SK-N-SH treated with all-trans-retinoic acid at 6 μM for 48 hours (cell line): ENCODE measurements at regions not wholly inside any gene's neighbourhood (a gene's known extent, or its start where the extent isn't known, plus 50 kb on each side); places are given as distances from the start of the nearest gene placed in this dataset.

ENCODE experiments used
- ATAC-seq: fragments of 200-7000 bp; cut with Tn5 transposase; 3 replicates; pipeline ENCODE4 v1.9.1; 2020; ENCODE audit warnings: mild to moderate bottlenecking, moderate library complexity
- ARNTL ChIP-seq: fragments of 450-650 bp; formaldehyde crosslinking; IDR thresholded peaks from 2 replicates; pipeline ENCODE4 v1.5.0; 2020; ENCODE audit warnings: low read depth, mild to moderate bottlenecking, moderate library complexity, borderline replicate concordance
- BACH2 ChIP-seq: fragments of 250-450 bp; sonication (Bioruptor Pico); IDR thresholded peaks from 2 replicates; pipeline ENCODE4 v1.9.0; 2021; ENCODE audit warnings: mild to moderate bottlenecking, borderline replicate concordance
- CSDC2 ChIP-seq: fragments of 250-450 bp; sonication (Bioruptor Pico); IDR thresholded peaks from 2 replicates; pipeline ENCODE4 v1.5.0; 2020; ENCODE audit warnings: mild to moderate bottlenecking, moderate library complexity
- ESRRG ChIP-seq: fragments of 250-450 bp; sonication (Bioruptor Pico); IDR thresholded peaks from 2 replicates; pipeline ENCODE4 v1.6.1; 2021; ENCODE audit warnings: mild to moderate bottlenecking
- GLIS3 ChIP-seq: fragments of 250-450 bp; sonication (Bioruptor Pico); IDR thresholded peaks from 2 replicates; pipeline ENCODE4 v1.5.0; 2020; ENCODE audit warnings: mild to moderate bottlenecking, moderate library complexity
- ISL1 ChIP-seq: fragments of 250-450 bp; sonication (Bioruptor Pico); IDR thresholded peaks from 2 replicates; pipeline ENCODE4 v2.1.2; 2022; ENCODE audit warnings: mild to moderate bottlenecking, moderate library complexity
- OSR1 ChIP-seq: fragments of 250-450 bp; sonication (Bioruptor Pico); IDR thresholded peaks from 2 replicates; pipeline ENCODE4 v1.8.0; 2022; ENCODE audit warnings: moderate library complexity, mild to moderate bottlenecking, inconsistent platforms
- PPARA ChIP-seq: fragments of 250-450 bp; sonication (Bioruptor Pico); IDR thresholded peaks from 2 replicates; pipeline ENCODE4 v1.5.0; 2020; ENCODE audit warnings: mild to moderate bottlenecking, borderline replicate concordance
- RARB ChIP-seq: fragments of 250-450 bp; sonication (Bioruptor Pico); IDR thresholded peaks from 2 replicates; pipeline ENCODE4 v1.8.0; 2021; ENCODE audit warnings: mild to moderate bottlenecking, moderate library complexity
- SNAI2 ChIP-seq: fragments of 250-450 bp; sonication (Bioruptor Pico); IDR thresholded peaks from 2 replicates; pipeline ENCODE4 v1.5.0; 2020; ENCODE audit warnings: mild to moderate bottlenecking, moderate library complexity
- TCF4 ChIP-seq: fragments of 250-450 bp; sonication (Bioruptor Pico); IDR thresholded peaks from 2 replicates; pipeline ENCODE4 v1.8.0; 2021; ENCODE audit warnings: mild to moderate bottlenecking, moderate library complexity, borderline replicate concordance
- TOX ChIP-seq: fragments of 250-450 bp; sonication (Bioruptor Pico); IDR thresholded peaks from 2 replicates; pipeline ENCODE4 v1.8.0; 2021; ENCODE audit warnings: mild to moderate bottlenecking, moderate library complexity, borderline replicate concordance
- ZC3H10 ChIP-seq: fragments of 250-450 bp; sonication (Bioruptor Pico); IDR thresholded peaks from 2 replicates; pipeline ENCODE4 v1.5.1; 2021; ENCODE audit warnings: mild to moderate bottlenecking, moderate library complexity
- ZFP3 ChIP-seq: fragments of 250-450 bp; sonication (Bioruptor Pico); IDR thresholded peaks from 2 replicates; pipeline ENCODE4 v1.5.0; 2020; ENCODE audit warnings: mild to moderate bottlenecking, moderate library complexity
- ZFP30 ChIP-seq: fragments of 450-650 bp; formaldehyde crosslinking; IDR thresholded peaks from 2 replicates; pipeline ENCODE4 v1.5.0; 2022; ENCODE audit warnings: mild to moderate bottlenecking, moderate library complexity
- ZNF565 ChIP-seq: fragments of 450-650 bp; formaldehyde crosslinking; conservative IDR thresholded peaks from 2 replicates; pipeline ENCODE4 v1.5.0; 2020; ENCODE audit warnings: low read depth, mild to moderate bottlenecking, moderate library complexity
- ZNF70 ChIP-seq: fragments of 450-650 bp; formaldehyde crosslinking; IDR thresholded peaks from 2 replicates; pipeline ENCODE4 v1.5.0; 2020; ENCODE audit warnings: mild to moderate bottlenecking, moderate library complexity
- ZNF8 ChIP-seq: fragments of 450-650 bp; formaldehyde crosslinking; IDR thresholded peaks from 2 replicates; pipeline ENCODE4 v1.5.0; 2020; ENCODE audit warnings: mild to moderate bottlenecking, moderate library complexity
- TF ChIP-seq, protein P1 (sequence below): fragments of 250-450 bp; sonication (Bioruptor Pico); IDR thresholded peaks from 2 replicates; pipeline ENCODE4 v1.8.0; 2020; ENCODE audit warnings: mild to moderate bottlenecking, moderate library complexity, borderline replicate concordance
- TF ChIP-seq, protein P2 (sequence below): fragments of 250-450 bp; sonication (Bioruptor Pico); IDR thresholded peaks from 2 replicates; pipeline ENCODE4 v1.5.1; 2020; ENCODE audit warnings: low read depth, mild to moderate bottlenecking, moderate library complexity
- TF ChIP-seq, protein P3 (sequence below): fragments of 250-450 bp; sonication (Bioruptor Pico); IDR thresholded peaks from 2 replicates; pipeline ENCODE4 v1.8.0; 2021; ENCODE audit warnings: low read depth, mild to moderate bottlenecking, moderate library complexity, borderline replicate concordance
- TF ChIP-seq, protein P4 (sequence below): fragments of 250-450 bp; sonication (Bioruptor Pico); IDR thresholded peaks from 2 replicates; pipeline ENCODE4 v1.5.0; 2020; ENCODE audit warnings: mild to moderate bottlenecking, moderate library complexity
- TF ChIP-seq, protein P5 (sequence below): fragments of 250-450 bp; sonication (Bioruptor Pico); IDR thresholded peaks from 2 replicates; pipeline ENCODE4 v1.5.1; 2021; ENCODE audit warnings: mild to moderate bottlenecking, moderate library complexity

DNA sequence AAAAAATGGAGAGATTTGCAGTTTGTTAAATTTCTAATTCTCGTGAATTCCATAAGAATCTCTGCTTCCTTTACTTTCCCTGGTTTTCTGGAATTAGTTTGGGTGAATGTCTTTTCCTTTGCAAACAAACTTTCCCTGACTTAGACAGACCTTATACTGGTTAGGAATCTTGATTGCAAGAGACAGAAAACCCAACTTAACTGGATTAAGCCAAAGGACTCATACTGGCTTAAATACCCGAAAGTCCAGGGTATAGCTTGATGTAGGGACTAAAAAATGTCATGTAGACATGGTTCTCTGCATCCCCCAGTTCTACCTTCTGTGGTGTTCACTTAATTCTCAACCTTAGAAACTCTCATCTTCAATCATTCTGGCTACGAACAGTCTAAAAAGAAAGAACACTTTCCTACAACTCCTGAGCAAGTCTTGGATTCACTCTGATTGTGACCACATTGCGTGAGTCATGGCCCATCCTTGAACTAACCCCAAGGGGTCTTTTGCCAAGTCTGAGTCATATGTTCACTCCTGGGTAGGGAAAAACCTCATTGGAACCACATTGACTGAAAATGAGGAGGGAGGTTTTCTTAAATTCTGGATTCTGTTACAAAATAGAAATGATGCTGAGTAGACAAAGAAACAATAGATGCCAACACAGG lies 136.0 kb upstream of the DAZL start:
- peak; percentile 88 for ATAC-seq
- TF ChIP-seq TCF4 (CRISPR knock-in tag) = no peak
- TF ChIP-seq, protein P1, sequence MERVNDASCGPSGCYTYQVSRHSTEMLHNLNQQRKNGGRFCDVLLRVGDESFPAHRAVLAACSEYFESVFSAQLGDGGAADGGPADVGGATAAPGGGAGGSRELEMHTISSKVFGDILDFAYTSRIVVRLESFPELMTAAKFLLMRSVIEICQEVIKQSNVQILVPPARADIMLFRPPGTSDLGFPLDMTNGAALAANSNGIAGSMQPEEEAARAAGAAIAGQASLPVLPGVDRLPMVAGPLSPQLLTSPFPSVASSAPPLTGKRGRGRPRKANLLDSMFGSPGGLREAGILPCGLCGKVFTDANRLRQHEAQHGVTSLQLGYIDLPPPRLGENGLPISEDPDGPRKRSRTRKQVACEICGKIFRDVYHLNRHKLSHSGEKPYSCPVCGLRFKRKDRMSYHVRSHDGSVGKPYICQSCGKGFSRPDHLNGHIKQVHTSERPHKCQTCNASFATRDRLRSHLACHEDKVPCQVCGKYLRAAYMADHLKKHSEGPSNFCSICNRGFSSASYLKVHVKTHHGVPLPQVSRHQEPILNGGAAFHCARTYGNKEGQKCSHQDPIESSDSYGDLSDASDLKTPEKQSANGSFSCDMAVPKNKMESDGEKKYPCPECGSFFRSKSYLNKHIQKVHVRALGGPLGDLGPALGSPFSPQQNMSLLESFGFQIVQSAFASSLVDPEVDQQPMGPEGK (CRISPR knock-in tag) = no peak
- TF ChIP-seq, protein P2, sequence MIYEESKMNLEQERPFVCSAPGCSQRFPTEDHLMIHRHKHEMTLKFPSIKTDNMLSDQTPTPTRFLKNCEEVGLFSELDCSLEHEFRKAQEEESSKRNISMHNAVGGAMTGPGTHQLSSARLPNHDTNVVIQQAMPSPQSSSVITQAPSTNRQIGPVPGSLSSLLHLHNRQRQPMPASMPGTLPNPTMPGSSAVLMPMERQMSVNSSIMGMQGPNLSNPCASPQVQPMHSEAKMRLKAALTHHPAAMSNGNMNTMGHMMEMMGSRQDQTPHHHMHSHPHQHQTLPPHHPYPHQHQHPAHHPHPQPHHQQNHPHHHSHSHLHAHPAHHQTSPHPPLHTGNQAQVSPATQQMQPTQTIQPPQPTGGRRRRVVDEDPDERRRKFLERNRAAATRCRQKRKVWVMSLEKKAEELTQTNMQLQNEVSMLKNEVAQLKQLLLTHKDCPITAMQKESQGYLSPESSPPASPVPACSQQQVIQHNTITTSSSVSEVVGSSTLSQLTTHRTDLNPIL (CRISPR knock-in tag) = no peak
- TF ChIP-seq, protein P3, sequence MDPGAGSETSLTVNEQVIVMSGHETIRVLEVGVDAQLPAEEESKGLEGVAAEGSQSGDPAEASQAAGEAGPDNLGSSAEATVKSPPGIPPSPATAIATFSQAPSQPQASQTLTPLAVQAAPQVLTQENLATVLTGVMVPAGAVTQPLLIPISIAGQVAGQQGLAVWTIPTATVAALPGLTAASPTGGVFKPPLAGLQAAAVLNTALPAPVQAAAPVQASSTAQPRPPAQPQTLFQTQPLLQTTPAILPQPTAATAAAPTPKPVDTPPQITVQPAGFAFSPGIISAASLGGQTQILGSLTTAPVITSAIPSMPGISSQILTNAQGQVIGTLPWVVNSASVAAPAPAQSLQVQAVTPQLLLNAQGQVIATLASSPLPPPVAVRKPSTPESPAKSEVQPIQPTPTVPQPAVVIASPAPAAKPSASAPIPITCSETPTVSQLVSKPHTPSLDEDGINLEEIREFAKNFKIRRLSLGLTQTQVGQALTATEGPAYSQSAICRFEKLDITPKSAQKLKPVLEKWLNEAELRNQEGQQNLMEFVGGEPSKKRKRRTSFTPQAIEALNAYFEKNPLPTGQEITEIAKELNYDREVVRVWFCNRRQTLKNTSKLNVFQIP (CRISPR knock-in tag) = no peak
- no peak for TF ChIP-seq SNAI2 (CRISPR knock-in tag)
- TF ChIP-seq GLIS3 (CRISPR knock-in tag) = no peak
- TF ChIP-seq RARB = no peak
- no peak for TF ChIP-seq PPARA (CRISPR knock-in tag)
- no peak for TF ChIP-seq ZFP3
- no peak for TF ChIP-seq CSDC2 (CRISPR knock-in tag)
- TF ChIP-seq BACH2 = no peak
- no peak for TF ChIP-seq ZFP30
- no peak for TF ChIP-seq ZNF8 (CRISPR knock-in tag)
- no peak for TF ChIP-seq ARNTL (CRISPR knock-in tag)
- TF ChIP-seq ISL1 (CRISPR knock-in tag) = no peak
- no peak for TF ChIP-seq OSR1 (CRISPR knock-in tag)
- no peak for TF ChIP-seq ZC3H10
- no peak for TF ChIP-seq TOX
- no peak for TF ChIP-seq ZNF565

DNA sequence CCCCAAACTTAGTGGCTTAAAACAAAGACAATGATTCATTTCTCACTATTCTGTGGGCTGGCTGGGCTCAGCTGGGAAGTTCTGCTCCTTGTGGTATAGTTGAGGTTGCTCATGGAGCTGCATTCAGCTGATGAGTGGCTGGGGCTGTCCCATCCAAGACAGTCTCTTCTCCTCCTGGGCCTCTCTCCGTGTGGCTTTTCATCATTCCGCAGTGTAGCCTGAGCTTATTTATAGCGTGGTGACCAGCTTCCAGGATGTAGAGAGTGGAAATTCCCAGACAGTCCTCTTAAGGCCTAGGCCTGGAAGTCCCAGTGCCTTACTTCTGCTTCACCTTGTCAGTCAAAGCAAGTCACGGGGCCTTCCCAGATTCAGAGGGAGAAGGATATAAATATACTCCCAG lies 136.7 kb upstream of the DAZL start:
- ATAC-seq = peak; percentile 87
- no peak for TF ChIP-seq TCF4 (CRISPR knock-in tag)
- TF ChIP-seq ZNF565 = no peak
- TF ChIP-seq ESRRG (CRISPR knock-in tag) = no peak
- TF ChIP-seq ZC3H10 = no peak
- TF ChIP-seq CSDC2 (CRISPR knock-in tag) = no peak
- no peak for TF ChIP-seq TOX

DNA sequence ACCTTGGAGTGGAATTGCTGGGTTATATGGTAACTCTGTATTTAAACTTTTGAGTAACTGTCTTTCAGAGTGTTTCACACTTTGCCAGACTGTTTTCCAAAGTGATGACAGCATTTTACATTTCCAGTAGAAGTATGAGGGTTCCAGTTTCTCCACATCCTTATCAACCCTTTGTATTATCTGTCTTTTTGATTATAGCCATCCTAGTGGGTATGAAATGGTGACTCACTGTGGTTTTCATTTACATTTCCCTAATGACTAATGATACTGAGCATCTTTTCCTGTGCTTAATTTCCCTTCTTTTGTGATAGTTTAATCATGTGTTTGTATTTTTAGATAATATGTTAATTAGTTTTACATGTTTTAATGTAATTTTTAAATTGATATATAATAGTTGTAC lies 138.1 kb upstream of the DAZL start:
- no peak for ATAC-seq
- TF ChIP-seq TCF4 (CRISPR knock-in tag) = no peak
- TF ChIP-seq GLIS3 (CRISPR knock-in tag) = no peak
- TF ChIP-seq, protein P2 (CRISPR knock-in tag) = no peak
- TF ChIP-seq, protein P1 (CRISPR knock-in tag) = no peak
- no peak for TF ChIP-seq CSDC2 (CRISPR knock-in tag)
- no peak for TF ChIP-seq PPARA (CRISPR knock-in tag)
- TF ChIP-seq ZFP30 = no peak
- TF ChIP-seq ZNF70 (CRISPR knock-in tag) = no peak
- no peak for TF ChIP-seq ZNF8 (CRISPR knock-in tag)
- TF ChIP-seq ZNF565 = no peak
- TF ChIP-seq ZFP3 = no peak
- no peak for TF ChIP-seq SNAI2 (CRISPR knock-in tag)
- no peak for TF ChIP-seq ARNTL (CRISPR knock-in tag)
- no peak for TF ChIP-seq TOX
- TF ChIP-seq ESRRG (CRISPR knock-in tag) = no peak
- no peak for TF ChIP-seq BACH2
- TF ChIP-seq, protein P4, sequence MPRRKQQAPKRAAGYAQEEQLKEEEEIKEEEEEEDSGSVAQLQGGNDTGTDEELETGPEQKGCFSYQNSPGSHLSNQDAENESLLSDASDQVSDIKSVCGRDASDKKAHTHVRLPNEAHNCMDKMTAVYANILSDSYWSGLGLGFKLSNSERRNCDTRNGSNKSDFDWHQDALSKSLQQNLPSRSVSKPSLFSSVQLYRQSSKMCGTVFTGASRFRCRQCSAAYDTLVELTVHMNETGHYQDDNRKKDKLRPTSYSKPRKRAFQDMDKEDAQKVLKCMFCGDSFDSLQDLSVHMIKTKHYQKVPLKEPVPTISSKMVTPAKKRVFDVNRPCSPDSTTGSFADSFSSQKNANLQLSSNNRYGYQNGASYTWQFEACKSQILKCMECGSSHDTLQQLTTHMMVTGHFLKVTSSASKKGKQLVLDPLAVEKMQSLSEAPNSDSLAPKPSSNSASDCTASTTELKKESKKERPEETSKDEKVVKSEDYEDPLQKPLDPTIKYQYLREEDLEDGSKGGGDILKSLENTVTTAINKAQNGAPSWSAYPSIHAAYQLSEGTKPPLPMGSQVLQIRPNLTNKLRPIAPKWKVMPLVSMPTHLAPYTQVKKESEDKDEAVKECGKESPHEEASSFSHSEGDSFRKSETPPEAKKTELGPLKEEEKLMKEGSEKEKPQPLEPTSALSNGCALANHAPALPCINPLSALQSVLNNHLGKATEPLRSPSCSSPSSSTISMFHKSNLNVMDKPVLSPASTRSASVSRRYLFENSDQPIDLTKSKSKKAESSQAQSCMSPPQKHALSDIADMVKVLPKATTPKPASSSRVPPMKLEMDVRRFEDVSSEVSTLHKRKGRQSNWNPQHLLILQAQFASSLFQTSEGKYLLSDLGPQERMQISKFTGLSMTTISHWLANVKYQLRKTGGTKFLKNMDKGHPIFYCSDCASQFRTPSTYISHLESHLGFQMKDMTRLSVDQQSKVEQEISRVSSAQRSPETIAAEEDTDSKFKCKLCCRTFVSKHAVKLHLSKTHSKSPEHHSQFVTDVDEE (CRISPR knock-in tag) = no peak
- TF ChIP-seq, protein P5, sequence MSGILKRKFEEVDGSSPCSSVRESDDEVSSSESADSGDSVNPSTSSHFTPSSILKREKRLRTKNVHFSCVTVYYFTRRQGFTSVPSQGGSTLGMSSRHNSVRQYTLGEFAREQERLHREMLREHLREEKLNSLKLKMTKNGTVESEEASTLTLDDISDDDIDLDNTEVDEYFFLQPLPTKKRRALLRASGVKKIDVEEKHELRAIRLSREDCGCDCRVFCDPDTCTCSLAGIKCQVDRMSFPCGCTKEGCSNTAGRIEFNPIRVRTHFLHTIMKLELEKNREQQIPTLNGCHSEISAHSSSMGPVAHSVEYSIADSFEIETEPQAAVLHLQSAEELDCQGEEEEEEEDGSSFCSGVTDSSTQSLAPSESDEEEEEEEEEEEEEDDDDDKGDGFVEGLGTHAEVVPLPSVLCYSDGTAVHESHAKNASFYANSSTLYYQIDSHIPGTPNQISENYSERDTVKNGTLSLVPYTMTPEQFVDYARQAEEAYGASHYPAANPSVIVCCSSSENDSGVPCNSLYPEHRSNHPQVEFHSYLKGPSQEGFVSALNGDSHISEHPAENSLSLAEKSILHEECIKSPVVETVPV (CRISPR knock-in tag) = no peak
- no peak for TF ChIP-seq ISL1 (CRISPR knock-in tag)
- TF ChIP-seq, all 23 proteins: peak for 0
